ENCODE measurements at regions not wholly inside any gene's neighbourhood (a gene's known extent, or its start where the extent isn't known, plus 50 kb on each side); places are given as distances from the start of the nearest gene placed in this dataset.

GRCh38 chr2:57516698-57517340, 529.8 kb upstream of the VRK2 start:
- peak; percentile 10 for DNase-seq (ENCODE audit: low spot score)

- no peak for DNase-seq (ENCODE audit: low spot score)
Observed at GRCh38 chr2:57523304-57523703, 523.3 kb upstream of the VRK2 start.

- no peak for DNase-seq (ENCODE audit: low spot score)
Observed at GRCh38 chr2:57527685-57528084, 518.9 kb upstream of the VRK2 start.

- no peak for DNase-seq (ENCODE audit: low spot score)
Observed at GRCh38 chr2:57528499-57528898, 518.1 kb upstream of the VRK2 start.

- no peak for DNase-seq (ENCODE audit: low spot score)
Observed at GRCh38 chr2:57534358-57534757, 512.2 kb upstream of the VRK2 start.

GRCh38 chr2:57536535-57537231, 509.9 kb upstream of the VRK2 start:
- no peak for DNase-seq (ENCODE audit: low spot score)

GRCh38 chr2:57539761-57540160, 506.8 kb upstream of the VRK2 start:
- no peak for DNase-seq (ENCODE audit: low spot score)

- DNase-seq (ENCODE audit: low spot score), result no peak
Observed at GRCh38 chr2:57542081-57542480, 504.5 kb upstream of the VRK2 start.

GRCh38 chr2:57543211-57543610, 503.4 kb upstream of the VRK2 start:
- DNase-seq (ENCODE audit: low spot score), result no peak

GRCh38 chr2:57544624-57545023, 502.0 kb upstream of the VRK2 start:
- no peak for DNase-seq (ENCODE audit: low spot score)

GRCh38 chr2:57546478-57546877, 500.1 kb upstream of the VRK2 start:
- DNase-seq (ENCODE audit: low spot score), result no peak

- DNase-seq (ENCODE audit: low spot score), result peak; percentile 0
Observed at GRCh38 chr2:57549642-57550102, 496.9 kb upstream of the VRK2 start.

- no peak for DNase-seq (ENCODE audit: low spot score)
Observed at GRCh38 chr2:57550912-57551311, 495.7 kb upstream of the VRK2 start.

GRCh38 chr2:57552885-57553284, 493.7 kb upstream of the VRK2 start:
- no peak for DNase-seq (ENCODE audit: low spot score)

GRCh38 chr2:57554348-57554747, 492.3 kb upstream of the VRK2 start:
- DNase-seq (ENCODE audit: low spot score), result no peak

- no peak for DNase-seq (ENCODE audit: low spot score)
Observed at GRCh38 chr2:57558312-57558711, 488.3 kb upstream of the VRK2 start.

- no peak for DNase-seq (ENCODE audit: low spot score)
Observed at GRCh38 chr2:57562495-57562894, 484.1 kb upstream of the VRK2 start.

GRCh38 chr2:57563015-57563414, 483.6 kb upstream of the VRK2 start:
- no peak for DNase-seq (ENCODE audit: low spot score)

- no peak for DNase-seq (ENCODE audit: low spot score)
Observed at GRCh38 chr2:57567245-57567644, 479.4 kb upstream of the VRK2 start.

- no peak for DNase-seq (ENCODE audit: low spot score)
Observed at GRCh38 chr2:57569396-57569795, 477.2 kb upstream of the VRK2 start.

- no peak for DNase-seq (ENCODE audit: low spot score)
Observed at GRCh38 chr2:57570961-57571360, 475.6 kb upstream of the VRK2 start.

GRCh38 chr2:57575700-57576268, 470.8 kb upstream of the VRK2 start:
- no peak for DNase-seq (ENCODE audit: low spot score)

- DNase-seq (ENCODE audit: low spot score), result no peak
Observed at GRCh38 chr2:57576983-57577382, 469.6 kb upstream of the VRK2 start.

GRCh38 chr2:57597940-57598339, 448.7 kb upstream of the VRK2 start:
- no peak for DNase-seq (ENCODE audit: low spot score)
